HG03139 (cell line): ENCODE measurements at regions not wholly inside any gene's neighbourhood (a gene's known extent, or its start where the extent isn't known, plus 50 kb on each side); places are given as distances from the start of the nearest gene placed in this dataset.
"Not testable (repeated sequence)": the region's sequence is repeated elsewhere in the genome, so short reads cannot be mapped to it uniquely, and the experiment has no call there.

Source experiments
- ATAC-seq: cut with Tn5 transposase; IDR thresholded peaks from one replicate; pipeline ENCODE4 v1.9.1; 2021; ENCODE audit not compliant: unreplicated experiment

DNA sequence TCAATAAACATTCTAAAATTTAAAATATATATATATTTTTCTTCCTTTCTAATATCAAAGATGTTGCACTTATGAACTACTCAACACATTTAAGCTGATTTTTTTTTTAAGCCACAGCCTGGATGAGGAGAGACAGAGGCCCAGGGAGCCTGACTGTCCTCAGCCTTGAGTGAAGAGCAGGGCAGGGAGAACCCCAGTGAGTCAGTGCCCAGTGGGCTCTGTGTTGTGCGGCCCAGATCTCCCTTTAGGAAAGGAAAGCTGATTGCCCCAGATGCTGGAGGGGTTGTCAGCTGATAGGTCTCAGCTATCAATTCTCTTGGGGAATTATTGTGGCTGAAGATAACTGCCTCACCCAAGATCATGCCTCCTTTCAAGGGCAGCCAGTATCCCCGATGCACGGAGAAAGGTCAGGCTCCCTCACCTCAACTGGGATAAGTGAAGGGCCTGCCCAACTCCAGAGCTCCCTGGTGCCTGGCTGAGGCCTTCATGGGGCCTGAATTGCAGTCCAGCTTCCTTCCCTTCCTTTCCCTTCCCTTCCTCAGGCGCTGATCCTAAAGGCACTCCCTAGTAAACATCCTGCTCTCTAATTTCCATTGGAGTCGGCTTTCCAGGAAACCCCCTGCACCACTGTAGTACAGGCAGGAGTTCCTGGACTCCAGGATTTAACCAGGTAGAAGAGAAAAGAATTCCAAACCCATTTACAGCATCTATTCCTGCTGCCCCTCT, 106.9 kb upstream of the ATL2 start:
- ATAC-seq = no peak

DNA sequence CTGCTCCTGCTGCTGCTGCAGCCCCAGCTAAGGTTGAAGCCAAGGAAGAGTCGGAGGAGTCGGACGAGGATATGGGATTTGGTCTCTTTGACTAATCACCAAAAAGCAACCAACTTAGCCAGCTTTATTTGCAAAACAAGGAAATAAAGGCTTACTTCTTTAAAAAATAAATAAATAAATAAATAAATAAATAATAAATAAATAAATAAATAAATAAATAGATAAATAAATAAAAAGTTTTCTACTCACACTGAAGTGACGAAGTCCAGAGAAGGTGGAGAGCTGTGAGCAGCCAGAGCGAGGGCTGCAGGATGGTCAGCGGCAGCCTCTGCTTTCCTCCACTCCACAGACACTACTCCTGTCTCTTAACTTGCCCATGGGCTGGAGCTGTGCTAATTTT, 105.6 kb upstream of the ATL2 start:
- not testable (repeated sequence) for ATAC-seq

DNA sequence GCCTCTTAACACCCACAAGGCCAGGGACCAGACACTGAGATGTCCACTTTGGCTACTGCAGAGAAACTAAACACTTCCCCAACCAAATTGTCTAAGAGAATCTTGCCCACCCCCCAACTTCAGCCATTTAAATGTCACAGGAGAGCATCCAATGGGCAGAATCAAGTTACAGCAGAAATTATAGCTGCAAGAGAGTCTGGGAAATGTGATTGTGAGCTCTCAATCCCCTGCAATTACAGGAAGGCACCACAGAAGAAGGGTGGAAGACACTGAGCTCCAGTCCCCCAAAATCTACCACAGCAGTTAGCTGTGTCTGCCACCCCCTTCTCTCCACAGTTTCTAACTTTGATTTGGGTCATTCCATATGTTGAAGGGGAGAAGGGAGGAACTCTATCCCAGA, 103.5 kb upstream of the ATL2 start:
- no peak for ATAC-seq

DNA sequence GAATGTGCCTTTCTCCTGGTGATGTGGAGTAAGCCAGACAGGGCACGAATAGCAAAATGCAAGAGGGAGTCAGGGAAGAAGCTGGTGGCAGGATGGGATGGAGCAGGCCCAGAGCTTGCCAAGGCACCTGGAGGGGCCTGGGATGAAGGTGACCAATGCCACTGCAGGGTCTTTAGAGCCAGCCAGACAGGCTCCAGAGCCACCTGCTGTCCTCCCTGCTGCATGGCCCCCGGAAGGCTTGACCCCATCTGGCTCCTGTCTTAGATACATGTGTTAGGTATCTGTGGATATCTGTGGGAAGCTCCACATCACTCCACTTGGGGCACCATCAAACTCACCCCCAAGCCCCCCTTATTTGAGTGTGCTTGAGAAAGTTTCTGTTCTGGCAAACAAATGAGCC, 99.9 kb upstream of the ATL2 start:
- ATAC-seq = no peak

- ATAC-seq = no peak
These were observed 98.5 kb upstream of the ATL2 start for GRCh38 chr2:38475567-38475881.

DNA sequence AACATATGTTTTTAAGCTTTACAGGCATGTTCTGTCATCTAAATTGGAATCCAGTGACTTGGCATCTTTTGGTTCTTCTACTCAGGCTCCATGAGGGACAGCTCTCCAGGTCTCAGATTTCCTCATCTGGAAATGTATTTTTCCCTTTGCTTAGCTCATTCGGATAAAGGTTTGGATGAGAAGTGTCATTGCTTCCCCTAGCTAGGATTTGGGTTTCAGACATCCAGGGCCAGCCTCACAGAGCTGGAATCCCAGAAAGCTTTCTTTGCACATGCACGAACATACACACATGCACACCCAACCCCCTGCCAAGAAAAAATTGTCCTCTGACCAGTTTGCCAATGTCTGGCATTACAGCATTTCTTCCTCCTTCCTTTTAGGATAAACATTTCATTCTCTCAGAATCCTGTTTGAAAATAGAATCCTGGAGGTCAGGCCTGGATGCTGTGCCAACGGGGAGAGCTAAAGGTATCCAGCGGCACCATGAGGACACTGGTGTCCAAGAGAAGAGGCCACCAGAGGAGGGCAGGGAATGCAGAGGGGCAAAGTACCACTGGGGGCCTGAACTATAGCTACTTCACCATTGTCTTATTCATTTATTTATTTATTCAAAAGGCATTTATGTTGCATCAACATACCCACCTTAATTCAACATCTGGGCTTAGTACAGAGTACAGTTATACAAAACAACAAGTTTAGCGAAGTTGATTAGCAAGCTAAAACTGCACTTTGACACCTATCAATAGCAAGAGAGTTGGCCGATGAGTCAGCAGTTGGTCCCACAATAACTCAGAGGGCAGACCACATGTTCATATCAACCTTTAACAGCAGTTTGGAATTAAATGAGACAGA, 97.9 kb upstream of the ATL2 start:
- ATAC-seq = no peak

GRCh38 chr2:38474021-38474456, 97.0 kb upstream of the ATL2 start:
- no peak for ATAC-seq

DNA sequence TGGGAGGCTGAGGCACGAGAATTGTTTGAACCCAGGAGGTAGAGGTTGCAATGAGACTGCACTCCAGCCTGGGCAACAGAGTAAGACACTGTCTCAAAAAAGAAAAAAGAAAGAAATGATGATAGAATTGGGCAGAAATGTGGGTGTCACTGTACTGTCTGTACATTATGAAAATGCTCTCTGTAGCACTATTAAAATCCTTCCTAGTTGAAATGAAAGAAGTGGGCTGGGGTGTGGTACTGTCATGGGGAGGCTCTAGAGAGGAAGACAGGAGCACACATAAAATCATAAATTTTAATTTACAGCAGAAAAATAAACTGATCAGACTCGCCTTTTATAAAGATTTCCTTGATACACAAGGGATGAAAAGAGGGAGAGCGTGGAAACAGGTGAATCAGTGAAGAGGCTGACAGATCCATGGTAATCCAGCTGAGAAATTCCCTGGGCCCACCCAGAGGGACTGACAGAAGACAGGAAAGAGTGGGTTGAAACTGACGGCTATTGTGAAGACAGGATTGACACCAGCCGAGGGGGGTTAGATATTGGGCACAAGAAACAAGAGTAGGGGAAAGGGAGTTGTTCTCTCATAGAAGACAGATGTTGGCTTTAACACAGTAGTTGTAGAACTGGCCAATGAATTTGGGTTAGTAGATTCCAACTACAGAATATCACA, 96.4 kb upstream of the ATL2 start:
- no peak for ATAC-seq

DNA sequence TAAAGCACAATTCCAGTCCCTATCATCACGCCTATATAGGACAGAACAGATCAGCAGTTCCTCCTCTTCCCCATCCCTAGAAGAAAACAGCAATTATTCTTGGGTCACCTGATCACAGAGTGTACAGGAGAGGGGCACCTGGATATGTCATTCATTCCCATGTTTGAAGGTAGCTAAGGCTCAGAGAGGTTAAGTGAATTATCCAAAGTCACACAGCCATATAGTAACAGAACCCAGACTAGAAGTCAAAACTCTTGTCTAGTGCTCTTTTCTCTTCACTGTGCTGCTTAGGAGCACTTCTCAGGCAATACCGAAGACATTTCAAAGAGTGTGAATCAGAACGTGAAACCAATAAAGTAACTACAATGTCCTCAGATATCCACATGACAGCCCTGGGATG, 93.0 kb upstream of the ATL2 start:
- no peak for ATAC-seq

GRCh38 chr2:38467768-38468455, 90.8 kb upstream of the ATL2 start:
- no peak for ATAC-seq

DNA sequence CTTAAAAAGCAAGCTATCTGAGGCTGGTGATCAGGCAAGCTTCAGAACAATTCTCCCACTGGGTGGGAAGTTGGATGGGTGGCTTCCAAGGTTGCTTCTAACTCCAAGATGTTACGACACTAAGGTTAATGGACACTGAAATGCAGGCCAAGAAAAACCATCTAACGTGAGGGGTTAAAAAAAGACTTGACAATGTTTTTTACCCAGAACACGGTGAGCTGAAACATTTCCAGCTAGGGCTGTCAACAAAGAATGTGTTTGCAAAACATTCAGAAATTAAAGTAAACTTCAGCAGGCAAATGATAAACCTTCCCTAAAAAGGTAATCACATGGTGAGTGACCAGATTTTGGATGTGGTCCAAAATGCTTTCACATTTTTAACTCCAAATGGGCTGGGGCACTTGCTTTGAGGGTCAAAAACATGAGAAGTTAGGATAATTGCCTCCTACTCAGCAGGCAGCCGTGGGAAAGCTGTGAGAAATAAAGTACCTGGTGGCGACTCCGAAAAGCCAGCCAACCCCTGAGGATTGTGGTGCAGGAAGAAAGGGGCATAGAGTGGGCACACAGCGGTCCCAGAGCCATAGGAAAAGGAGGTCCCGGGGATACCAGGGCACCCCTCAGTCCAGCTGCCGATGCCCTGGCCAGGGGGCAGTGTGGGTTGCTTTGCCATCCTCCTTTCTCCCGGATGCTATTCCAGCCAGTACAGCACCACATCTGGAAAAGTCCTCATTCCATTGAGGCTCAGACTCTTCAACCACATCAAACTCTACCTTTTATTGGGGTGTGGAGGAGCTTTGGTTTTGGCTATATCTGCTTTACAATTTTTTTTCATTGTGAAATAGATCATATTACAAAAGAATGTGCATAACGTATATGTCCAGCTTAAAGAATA, 90.0 kb upstream of the ATL2 start:
- no peak for ATAC-seq

DNA sequence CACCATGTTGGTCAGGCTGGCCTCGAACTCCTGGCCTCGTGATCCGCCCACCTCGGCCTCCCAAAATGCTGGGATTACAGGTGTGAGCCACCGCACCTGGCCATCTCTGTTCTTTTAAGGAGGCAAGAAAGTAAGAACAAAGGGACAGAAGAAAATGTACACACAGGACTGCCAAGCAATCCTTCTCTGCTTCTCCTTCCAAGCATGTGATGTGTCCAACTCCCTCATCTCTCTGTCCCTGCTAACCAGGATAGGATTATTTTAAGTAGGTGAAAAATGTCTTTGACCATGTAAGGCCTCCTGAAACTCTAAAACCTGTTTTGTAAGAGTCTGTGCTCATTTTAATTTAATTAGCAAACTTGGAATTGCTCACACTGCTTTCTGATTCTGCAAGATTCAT, 89.3 kb upstream of the ATL2 start:
- no peak for ATAC-seq

GRCh38 chr2:38465789-38466127, 88.7 kb upstream of the ATL2 start:
- ATAC-seq = no peak

- no peak for ATAC-seq
These were observed 88.1 kb upstream of the ATL2 start for GRCh38 chr2:38464971-38465788.

- ATAC-seq = no peak
These were observed 86.7 kb upstream of the ATL2 start for GRCh38 chr2:38463752-38464151.

DNA sequence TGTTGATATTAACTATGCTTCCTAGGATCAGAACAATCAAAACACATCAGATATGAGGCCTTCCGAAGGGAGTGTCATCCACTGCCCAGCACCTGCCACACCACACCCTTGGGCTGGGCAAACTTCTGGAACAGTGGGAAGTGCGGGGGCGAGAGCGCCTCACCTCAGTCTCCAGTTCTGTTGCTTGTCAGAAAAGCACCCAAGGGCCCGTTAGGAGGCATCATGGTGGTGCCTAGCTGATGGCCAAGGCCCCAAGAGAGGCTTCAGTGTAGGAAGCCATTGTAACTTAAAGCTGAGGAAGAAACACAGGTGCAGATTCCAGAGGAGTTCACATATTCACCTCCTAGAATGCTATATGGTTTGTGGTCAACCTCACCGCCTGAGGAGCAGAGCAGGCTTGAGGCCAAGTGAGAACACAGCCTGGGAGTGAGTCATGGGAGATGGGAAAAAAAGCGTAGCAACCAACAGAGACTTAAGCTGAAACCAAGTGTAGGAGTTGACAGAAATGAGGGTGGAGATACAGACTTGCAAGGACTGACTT, 85.1 kb upstream of the ATL2 start:
- ATAC-seq = no peak

- no peak for ATAC-seq
These were observed 84.4 kb upstream of the ATL2 start for GRCh38 chr2:38461470-38461869.

- ATAC-seq = no peak
These were observed 83.2 kb upstream of the ATL2 start for GRCh38 chr2:38460313-38460712.

GRCh38 chr2:38454081-38454480, 77.0 kb upstream of the ATL2 start:
- no peak for ATAC-seq
